ENCODE measurements at regions not wholly inside any gene's neighbourhood (a gene's known extent, or its start where the extent isn't known, plus 50 kb on each side); places are given as distances from the start of the nearest gene placed in this dataset.

DNA sequence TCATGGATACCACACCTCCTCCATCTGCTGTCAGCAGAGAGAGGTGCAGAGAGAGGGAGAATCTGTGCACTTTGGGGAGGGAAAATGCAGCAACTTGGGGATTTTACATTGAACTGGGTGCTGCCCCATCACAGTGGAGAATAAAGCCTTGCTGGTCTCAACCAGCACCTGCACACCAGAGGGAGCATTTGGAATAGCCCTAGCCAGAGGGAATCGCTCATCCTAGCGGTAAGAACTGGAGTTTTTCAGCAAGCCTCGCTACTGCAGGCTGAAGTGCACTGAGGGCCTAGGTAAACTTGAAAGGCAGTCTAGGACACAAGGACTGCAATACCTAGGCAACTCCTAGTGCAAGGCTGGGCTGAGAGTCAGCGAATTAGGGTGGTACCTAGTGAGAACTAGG is 148.7 kb downstream of the KDR start:
- TF ChIP-seq, protein P1, sequence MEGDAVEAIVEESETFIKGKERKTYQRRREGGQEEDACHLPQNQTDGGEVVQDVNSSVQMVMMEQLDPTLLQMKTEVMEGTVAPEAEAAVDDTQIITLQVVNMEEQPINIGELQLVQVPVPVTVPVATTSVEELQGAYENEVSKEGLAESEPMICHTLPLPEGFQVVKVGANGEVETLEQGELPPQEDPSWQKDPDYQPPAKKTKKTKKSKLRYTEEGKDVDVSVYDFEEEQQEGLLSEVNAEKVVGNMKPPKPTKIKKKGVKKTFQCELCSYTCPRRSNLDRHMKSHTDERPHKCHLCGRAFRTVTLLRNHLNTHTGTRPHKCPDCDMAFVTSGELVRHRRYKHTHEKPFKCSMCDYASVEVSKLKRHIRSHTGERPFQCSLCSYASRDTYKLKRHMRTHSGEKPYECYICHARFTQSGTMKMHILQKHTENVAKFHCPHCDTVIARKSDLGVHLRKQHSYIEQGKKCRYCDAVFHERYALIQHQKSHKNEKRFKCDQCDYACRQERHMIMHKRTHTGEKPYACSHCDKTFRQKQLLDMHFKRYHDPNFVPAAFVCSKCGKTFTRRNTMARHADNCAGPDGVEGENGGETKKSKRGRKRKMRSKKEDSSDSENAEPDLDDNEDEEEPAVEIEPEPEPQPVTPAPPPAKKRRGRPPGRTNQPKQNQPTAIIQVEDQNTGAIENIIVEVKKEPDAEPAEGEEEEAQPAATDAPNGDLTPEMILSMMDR (IDR thresholded peaks at IDR 0.05), result no peak
- no peak for TF ChIP-seq POLR2A (IDR thresholded peaks at IDR 0.05)

All from uterus (tissue), 2 donors.